COR-L47 (cell line): ENCODE measurements at regions not wholly inside any gene's neighbourhood (a gene's known extent, or its start where the extent isn't known, plus 50 kb on each side); places are given as distances from the start of the nearest gene placed in this dataset.
"Not testable (repeated sequence)": the region's sequence is repeated elsewhere in the genome, so short reads cannot be mapped to it uniquely, and the experiment has no call there.

Experiments
- DNase-seq: peaks from one replicate; lab custom pipeline; 2025; lab: John Stamatoyannopoulos, UW

DNA sequence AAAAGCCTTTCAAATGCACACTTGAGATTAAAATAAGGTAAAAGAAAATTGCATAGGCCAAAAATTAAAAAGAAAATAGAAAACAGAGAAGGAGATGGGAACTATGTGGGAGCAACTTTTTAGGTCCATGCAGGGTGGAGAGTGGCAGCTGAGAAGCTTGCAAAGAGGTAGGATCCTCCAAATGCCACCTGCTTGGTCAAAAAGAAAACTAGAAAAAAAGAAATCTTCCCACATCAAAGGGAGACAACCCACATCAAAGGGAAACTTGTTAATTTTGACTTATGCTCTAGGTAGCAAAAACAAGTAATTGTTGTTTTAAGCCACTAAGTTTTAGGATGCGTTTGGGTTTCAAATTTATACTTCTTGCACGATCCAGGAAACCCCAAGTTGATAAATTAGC lies 342.9 kb downstream of the IL20RB start:
- no peak for DNase-seq

- no peak for DNase-seq
These were observed 346.7 kb downstream of the IL20RB start for GRCh38 chr3:137304313-137305056.

DNA sequence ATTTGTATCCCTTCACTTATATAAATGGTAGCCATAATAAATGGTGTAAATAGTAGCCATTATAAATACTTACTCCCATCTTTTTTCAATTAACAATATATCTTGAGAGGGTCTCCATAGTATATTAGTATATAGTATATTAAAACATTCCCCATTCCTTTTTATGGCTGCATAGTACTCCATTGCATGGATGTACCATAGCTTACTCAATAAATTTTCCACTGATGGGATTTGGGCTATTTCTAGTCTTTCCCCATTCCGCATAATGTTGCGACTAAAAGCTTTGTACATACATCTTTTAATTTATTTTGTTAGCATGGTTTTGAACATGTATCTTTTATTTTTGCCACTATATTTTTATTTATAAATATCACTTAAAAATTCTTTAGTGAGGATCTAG lies 366.3 kb downstream of the IL20RB start:
- no peak for DNase-seq

- no peak for DNase-seq
These were observed 367.4 kb downstream of the IL20RB start for GRCh38 chr3:137325170-137325569.

GRCh38 chr3:137325934-137326333 lies 368.2 kb downstream of the IL20RB start:
- no peak for DNase-seq

- DNase-seq, result no peak
These were observed 371.8 kb downstream of the IL20RB start for GRCh38 chr3:137329594-137329993.

DNA sequence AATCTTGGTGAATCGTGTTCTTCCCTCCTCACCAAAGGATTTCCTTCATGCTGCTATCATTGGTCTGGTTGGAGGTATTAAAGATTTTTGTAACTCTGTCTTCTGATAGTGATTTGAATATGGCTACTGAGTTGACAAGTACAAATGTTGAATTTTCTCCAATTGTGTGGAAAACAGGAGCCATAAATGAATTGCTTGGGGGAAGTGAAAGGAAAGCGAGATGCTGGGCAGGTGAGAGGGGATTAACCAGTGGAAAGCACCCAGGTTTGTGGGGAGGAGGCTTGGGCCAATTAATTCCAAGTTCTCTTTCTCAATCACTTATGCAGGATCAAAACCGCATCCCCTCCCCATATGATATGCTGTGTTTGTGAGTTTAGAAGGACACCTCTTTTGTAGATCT lies 372.5 kb downstream of the IL20RB start:
- DNase-seq, result no peak

DNA sequence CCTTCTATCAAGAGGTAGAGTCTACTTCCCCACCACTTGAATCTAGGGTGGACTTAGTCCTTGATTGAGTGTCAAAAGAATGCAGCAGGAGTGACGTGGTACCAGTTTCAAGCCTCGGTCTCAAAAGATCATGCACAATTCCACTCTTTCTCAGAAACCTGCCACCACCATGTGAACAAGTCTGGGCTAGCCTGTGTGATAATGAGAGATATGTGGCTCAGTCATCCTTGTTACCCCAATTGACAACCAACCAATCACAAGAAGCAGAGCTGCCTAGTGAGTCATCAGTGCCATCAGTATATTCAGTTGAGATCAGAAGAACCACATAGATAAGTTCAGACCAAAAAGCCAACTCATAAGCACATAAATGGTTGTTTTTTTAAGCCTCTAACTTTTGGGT lies 374.5 kb downstream of the IL20RB start:
- no peak for DNase-seq

- no peak for DNase-seq
These were observed 377.7 kb downstream of the IL20RB start for GRCh38 chr3:137335478-137335877.

GRCh38 chr3:137338400-137338799 lies 380.6 kb downstream of the IL20RB start:
- not testable (repeated sequence) for DNase-seq

GRCh38 chr3:137343283-137343682 lies 385.5 kb downstream of the IL20RB start:
- DNase-seq, result no peak

DNA sequence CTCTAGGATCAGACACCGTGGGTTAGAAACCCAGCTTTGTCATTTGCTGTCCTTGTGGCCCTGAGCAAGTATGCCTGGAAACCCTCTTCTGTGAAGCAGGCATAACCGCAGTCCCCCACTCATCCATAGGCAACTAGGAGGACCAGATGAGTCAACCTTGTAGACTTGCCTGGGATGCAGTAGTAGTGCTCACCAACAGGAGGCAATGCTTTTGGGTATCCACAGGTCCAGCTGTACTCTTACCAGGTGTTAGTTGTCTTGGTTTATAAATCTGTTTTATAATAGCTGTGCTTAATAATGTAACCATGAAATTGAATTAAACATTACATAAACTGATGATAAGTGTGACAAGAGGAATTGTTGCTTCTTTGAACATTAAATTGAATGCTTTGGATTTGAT lies 389.3 kb downstream of the IL20RB start:
- no peak for DNase-seq

- no peak for DNase-seq
These were observed 390.1 kb downstream of the IL20RB start for GRCh38 chr3:137347817-137348368.

DNA sequence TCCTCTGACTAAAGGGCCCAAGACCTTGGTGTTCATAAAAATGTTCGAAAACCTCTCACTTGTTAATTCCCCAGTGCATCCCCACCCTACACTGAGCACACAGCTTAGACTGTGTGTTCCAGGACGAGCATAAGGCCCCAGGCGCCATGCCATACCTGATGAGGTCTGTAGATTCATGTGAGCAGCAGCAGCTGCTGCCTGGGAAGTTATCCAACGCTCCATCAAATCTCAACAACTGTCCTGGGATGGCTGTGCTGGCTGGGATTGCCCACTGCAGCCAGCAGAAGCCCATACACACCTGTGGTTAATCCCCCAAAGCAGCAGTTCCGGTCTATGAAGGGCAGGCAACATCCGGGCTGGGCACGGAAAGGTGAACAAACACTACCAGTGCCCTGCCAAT lies 391.2 kb downstream of the IL20RB start:
- no peak for DNase-seq

- no peak for DNase-seq
These were observed 392.0 kb downstream of the IL20RB start for GRCh38 chr3:137349557-137350348.

- DNase-seq, result no peak
These were observed 402.9 kb downstream of the IL20RB start for GRCh38 chr3:137360531-137361201.

DNA sequence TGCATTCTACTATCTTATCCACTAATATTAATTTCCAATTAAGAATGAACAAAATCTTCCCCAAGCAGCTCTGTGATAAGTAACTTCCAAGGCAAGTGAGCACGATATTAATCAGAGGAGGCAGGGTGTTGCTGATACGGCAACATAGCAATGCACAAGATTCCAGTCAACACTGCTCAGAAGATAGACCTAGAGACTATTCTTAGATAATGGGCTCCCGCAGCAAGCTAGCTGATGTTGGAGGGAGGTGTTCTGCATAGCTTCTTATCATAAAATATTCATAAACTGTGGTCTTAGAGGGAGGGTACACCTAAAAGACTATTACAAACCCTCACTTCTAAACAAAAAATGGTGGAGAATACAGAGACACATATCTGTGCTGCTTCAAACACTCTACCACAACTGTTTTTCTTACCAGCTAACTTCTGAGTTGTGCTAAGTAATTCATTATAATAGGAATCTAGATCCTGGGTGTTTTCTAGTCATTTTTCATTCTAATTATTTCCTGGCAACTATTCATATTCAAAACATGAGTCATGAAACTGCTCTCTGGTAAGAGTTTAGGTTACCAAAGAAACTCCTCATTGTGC lies 382.0 kb upstream of the SOX14 start:
- DNase-seq, result no peak

- DNase-seq, result no peak
These were observed 378.2 kb upstream of the SOX14 start for GRCh38 chr3:137385922-137386321.

DNA sequence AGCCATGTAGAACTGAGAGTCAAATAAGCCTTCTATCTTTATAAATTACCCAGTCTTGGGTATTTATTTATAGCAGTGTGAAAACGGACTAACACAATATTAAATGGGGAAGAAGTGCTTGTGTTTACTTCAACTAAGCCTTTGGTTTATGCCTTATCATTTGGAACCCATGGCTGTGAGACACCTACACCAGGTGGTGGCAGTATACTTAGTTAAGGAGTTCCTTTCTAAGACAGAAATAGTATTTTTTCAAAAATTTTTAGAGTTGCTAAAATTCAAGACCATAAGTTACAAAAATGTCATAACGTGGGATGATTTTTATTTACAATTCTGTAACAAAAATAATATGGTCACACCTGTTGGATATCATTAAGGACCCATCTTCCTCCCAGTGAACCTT lies 354.5 kb upstream of the SOX14 start:
- DNase-seq, result no peak

DNA sequence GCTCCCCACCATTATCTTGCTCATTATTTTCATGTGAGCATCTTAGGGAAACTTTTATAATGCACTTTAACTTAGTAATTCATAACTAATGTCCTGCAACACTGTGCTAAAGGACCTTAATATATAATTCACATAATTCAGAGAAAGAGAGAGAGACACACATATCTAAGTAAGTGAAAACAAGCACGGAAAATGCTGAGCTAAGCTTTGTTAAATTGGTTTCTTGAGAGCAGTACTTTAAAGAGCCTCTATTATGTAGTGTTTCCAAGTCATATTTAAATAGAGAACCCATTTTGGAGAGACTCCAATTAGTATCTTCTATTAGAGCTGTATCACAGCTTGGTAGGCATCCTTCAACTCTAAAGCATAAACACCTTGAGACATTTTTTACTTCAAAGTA lies 354.1 kb upstream of the SOX14 start:
- no peak for DNase-seq

GRCh38 chr3:137420198-137420995 lies 343.7 kb upstream of the SOX14 start:
- DNase-seq, result no peak
